Keratinocyte (primary cell): ENCODE measurements at regions not wholly inside any gene's neighbourhood (a gene's known extent, or its start where the extent isn't known, plus 50 kb on each side); places are given as distances from the start of the nearest gene placed in this dataset.

Experiments used
- EZH2 ChIP-seq: IDR thresholded peaks from one replicate; pipeline ENCODE4 v1.6.1; 2012; ENCODE audit warnings: inconsistent platforms, mild to moderate bottlenecking, low read length, moderate library complexity
- TF ChIP-seq, protein P1 (sequence below), 3 experiments: IDR thresholded peaks in 1 of 3; conservative IDR thresholded peaks in 1 of 3; optimal IDR thresholded peaks in 1 of 3; 2 replicates in 2 of 3; 3 replicates in 1 of 3; pipeline versions ENCODE3 to v1.5.1; 2011; ENCODE audit warnings: low read length in 3 of 3, mild to moderate bottlenecking in 3 of 3, moderate library complexity in 2 of 3, control low read depth in 1 of 3, inconsistent platforms in 1 of 3; ENCODE audit not compliant: insufficient read depth in 2 of 3; ENCODE audit errors: extremely low read depth in 1 of 3

DNA sequence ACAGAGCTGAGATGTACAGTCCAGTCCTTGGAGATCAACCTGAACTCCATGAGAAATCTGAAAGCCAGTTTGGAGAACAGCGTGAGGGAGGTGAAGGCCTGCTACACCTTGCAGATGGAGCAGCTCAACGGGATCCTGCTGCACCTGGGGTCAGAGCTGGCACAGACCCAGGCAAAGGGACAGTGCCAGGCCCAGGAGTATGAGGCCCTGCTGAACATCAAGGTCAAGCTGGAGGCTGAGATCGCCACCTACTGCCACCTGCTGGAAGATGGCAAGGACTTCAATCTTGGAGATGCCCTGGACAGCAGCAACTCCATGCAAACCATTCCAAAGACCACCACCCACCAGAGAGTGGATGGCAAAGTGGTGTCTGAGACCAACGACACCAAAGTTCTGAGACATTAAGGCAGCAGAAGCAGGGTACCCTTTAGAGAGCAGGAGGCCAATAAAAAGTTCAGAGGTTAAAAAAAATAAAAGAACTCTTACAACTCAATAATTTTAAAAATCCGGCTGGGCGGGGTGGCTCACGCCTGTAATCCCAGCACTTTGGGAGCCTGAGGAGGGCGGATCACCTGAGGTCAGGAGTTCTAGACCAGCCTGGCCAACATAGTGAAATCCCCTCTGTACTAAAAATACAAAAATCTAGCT lies 69.9 kb upstream of the RTL6 start:
- TF ChIP-seq, protein P1, sequence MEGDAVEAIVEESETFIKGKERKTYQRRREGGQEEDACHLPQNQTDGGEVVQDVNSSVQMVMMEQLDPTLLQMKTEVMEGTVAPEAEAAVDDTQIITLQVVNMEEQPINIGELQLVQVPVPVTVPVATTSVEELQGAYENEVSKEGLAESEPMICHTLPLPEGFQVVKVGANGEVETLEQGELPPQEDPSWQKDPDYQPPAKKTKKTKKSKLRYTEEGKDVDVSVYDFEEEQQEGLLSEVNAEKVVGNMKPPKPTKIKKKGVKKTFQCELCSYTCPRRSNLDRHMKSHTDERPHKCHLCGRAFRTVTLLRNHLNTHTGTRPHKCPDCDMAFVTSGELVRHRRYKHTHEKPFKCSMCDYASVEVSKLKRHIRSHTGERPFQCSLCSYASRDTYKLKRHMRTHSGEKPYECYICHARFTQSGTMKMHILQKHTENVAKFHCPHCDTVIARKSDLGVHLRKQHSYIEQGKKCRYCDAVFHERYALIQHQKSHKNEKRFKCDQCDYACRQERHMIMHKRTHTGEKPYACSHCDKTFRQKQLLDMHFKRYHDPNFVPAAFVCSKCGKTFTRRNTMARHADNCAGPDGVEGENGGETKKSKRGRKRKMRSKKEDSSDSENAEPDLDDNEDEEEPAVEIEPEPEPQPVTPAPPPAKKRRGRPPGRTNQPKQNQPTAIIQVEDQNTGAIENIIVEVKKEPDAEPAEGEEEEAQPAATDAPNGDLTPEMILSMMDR (optimal IDR thresholded peaks at IDR 0.05 in 1 of 3, IDR thresholded peaks at IDR 0.05 in 1 of 3, conservative IDR thresholded peaks at IDR 0.05 in 1 of 3; ENCODE audit: extremely low read depth in 1 of 3, insufficient read depth in 2 of 3, low read length in 3 of 3): peak; percentile 17 to 60 (median 26)
- no peak for TF ChIP-seq EZH2
